Duodenal mucosa (tissue), 2 donors: ENCODE measurements at regions not wholly inside any gene's neighbourhood (a gene's known extent, or its start where the extent isn't known, plus 50 kb on each side); places are given as distances from the start of the nearest gene placed in this dataset.

Source experiments
- H3K27ac ChIP-seq: one replicate; pipeline ENCODE4 v1.7.0; 2013; ENCODE audit warnings: low read depth, low read length
- H3K27me3 ChIP-seq, 2 donors: one replicate each; pipeline ENCODE4 v1.7.0; 2013; ENCODE audit warnings: low read length in 2 of 2, control low read depth in 1 of 2; ENCODE audit not compliant: insufficient read depth in 2 of 2, control insufficient read depth in 1 of 2
- H3K36me3 ChIP-seq, 2 donors: one replicate each; pipeline ENCODE4 v1.7.0; 2013; ENCODE audit warnings: low read length in 2 of 2, control low read depth in 1 of 2; ENCODE audit not compliant: insufficient read depth in 2 of 2, control insufficient read depth in 1 of 2
- H3K4me1 ChIP-seq, 2 donors: one replicate each; pipeline ENCODE4 v1.7.0; 2013; ENCODE audit warnings: low read length in 2 of 2, control low read depth in 1 of 2; ENCODE audit not compliant: insufficient read depth in 2 of 2, control insufficient read depth in 1 of 2
- H3K4me3 ChIP-seq, 2 donors: one replicate each; pipeline ENCODE4 v1.7.0; 2013; ENCODE audit warnings: low read length in 2 of 2, low read depth in 1 of 2
- H3K9ac ChIP-seq, 2 donors: one replicate each; pipeline ENCODE4 v1.7.0; 2013; ENCODE audit warnings: low read length in 2 of 2, low read depth in 1 of 2
- H3K9me3 ChIP-seq, 2 donors: one replicate each; pipeline ENCODE4 v1.7.0; 2013; ENCODE audit warnings: low read length in 2 of 2, control low read depth in 1 of 2; ENCODE audit not compliant: control insufficient read depth in 1 of 2

- Histone ChIP-seq H3K27me3 (no peaks in the 10 kb centered on the region), H3K4me1 (no peaks in the 10 kb centered on the region), H3K27ac (no peak overlapping the region), H3K36me3 (no peaks in the 10 kb centered on the region), H3K9ac (no peak overlapping the region), H3K4me3 (no peak overlapping the region), H3K9me3 (no peaks in the 10 kb centered on the region)
Measured at GRCh38 chr19:30278882-30279254, 93.3 kb upstream of the ZNF536 start.

DNA sequence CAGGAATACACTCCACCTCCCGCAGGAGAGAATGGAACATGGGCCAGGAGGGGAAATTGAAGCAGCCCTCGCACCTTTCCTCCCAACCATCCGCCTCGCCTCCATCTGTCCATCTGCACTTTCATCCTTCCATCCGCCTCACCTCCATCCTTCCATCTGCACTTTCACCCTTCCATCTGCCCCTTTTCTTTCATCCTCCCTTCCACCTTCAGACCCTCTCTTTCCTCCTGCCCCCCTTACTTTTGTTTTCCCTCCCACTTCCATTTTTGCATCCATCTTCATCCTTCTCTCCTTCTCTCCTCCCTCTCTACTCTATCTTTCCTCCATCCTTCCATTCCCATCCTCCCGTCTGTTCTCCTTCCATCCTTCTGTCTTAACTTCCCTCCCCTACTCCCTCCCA is 92.2 kb upstream of the ZNF536 start:
- H3K9me3 ChIP-seq, result no peaks in the 10 kb centered on the region
- no peaks in the 10 kb centered on the region for H3K27me3 ChIP-seq
- no peaks in the 10 kb centered on the region for H3K4me1 ChIP-seq
- H3K4me3 ChIP-seq, result no peak overlapping the region
- H3K36me3 ChIP-seq, result no peaks in the 10 kb centered on the region
- no peak overlapping the region for H3K27ac ChIP-seq
- H3K9ac ChIP-seq, result no peak overlapping the region

DNA sequence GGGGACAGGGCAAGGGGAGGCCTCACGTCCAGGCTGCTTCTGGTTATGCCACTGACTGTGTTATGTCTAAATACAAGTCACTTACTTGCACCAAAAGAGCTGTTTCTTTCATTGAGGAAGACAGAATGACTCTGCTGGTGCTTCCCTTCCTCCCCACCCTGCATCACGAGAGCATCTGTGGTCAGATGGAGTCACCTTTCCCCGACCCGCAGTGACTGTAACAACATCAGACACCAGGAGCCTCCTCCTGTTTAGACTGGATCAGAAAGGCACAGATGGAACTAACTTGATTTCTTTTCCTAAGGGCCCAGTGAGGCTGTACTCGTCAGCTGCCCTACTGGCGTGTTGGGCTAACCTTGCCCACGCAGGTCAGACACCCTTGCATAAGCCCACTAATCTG is 90.3 kb upstream of the ZNF536 start:
- no peak overlapping the region for H3K9ac ChIP-seq
- no peaks in the 10 kb centered on the region for H3K36me3 ChIP-seq
- no peaks in the 10 kb centered on the region for H3K27me3 ChIP-seq
- no peak overlapping the region for H3K4me3 ChIP-seq
- no peaks in the 10 kb centered on the region for H3K4me1 ChIP-seq
- no peak overlapping the region for H3K27ac ChIP-seq
- no peaks in the 10 kb centered on the region for H3K9me3 ChIP-seq

- H3K27me3 ChIP-seq, result no peaks in the 10 kb centered on the region
- H3K36me3 ChIP-seq, result no peaks in the 10 kb centered on the region
- no peaks in the 10 kb centered on the region for H3K4me1 ChIP-seq
- no peak overlapping the region for H3K27ac ChIP-seq
- no peak overlapping the region for H3K4me3 ChIP-seq
- H3K9ac ChIP-seq, result no peak overlapping the region
- H3K9me3 ChIP-seq, result no peaks in the 10 kb centered on the region
Measured at GRCh38 chr19:30283556-30283955, 88.6 kb upstream of the ZNF536 start.

GRCh38 chr19:30284209-30284608 is 88.0 kb upstream of the ZNF536 start:
- no peaks in the 10 kb centered on the region for H3K36me3 ChIP-seq
- H3K4me3 ChIP-seq, result no peak overlapping the region
- no peaks in the 10 kb centered on the region for H3K4me1 ChIP-seq
- H3K9me3 ChIP-seq, result no peaks in the 10 kb centered on the region
- H3K9ac ChIP-seq, result no peak overlapping the region
- no peak overlapping the region for H3K27ac ChIP-seq
- no peaks in the 10 kb centered on the region for H3K27me3 ChIP-seq

GRCh38 chr19:30284885-30285284 is 87.3 kb upstream of the ZNF536 start:
- Histone ChIP-seq H3K27me3 (no peaks in the 10 kb centered on the region), H3K4me3 (no peak overlapping the region), H3K27ac (no peak overlapping the region), H3K9me3 (no peaks in the 10 kb centered on the region), H3K4me1 (no peaks in the 10 kb centered on the region), H3K36me3 (no peaks in the 10 kb centered on the region), H3K9ac (no peak overlapping the region)

DNA sequence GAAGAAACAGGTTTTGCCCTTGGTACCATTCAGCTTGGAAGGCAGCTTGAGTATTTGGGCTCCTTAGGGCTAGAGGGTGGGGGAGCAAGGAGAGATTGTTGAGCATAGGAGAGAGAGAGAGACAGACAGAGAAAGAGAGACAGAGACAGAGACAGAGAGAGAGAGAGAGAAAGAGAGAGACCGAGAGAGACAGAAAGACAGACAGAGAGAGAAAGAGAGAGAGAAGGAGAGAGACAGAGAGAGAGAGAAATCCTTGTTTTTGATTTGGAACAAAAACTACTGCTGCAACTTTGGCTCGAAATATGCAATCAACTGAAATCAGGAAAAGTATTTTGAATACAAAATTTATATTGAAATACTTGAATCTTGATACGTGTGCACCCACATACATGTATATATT is 85.8 kb upstream of the ZNF536 start:
- no peaks in the 10 kb centered on the region for H3K9me3 ChIP-seq
- no peak overlapping the region for H3K4me3 ChIP-seq
- H3K36me3 ChIP-seq, result no peaks in the 10 kb centered on the region
- H3K4me1 ChIP-seq, result no peaks in the 10 kb centered on the region
- H3K27ac ChIP-seq, result no peak overlapping the region
- H3K27me3 ChIP-seq, result no peaks in the 10 kb centered on the region
- no peak overlapping the region for H3K9ac ChIP-seq

DNA sequence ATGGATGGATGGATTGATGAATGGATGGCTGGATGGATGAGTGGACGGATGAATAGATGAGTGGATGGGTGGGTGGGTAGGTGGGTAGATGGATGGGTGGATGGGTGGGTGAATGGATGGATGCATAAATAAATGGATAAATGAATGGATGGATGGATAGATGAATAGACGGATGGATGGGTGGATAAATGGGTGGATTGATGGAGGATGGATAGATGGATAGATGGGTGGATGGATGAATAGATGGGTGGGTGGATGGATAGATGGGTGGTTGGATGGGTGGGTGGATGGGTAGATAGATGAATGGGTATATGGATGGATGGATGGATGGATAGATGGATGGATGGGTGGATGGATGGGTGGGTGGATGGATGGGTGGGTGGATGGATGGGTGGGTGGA is 84.9 kb upstream of the ZNF536 start:
- Histone ChIP-seq H3K27ac (no peak overlapping the region), H3K4me3 (no peak overlapping the region)

DNA sequence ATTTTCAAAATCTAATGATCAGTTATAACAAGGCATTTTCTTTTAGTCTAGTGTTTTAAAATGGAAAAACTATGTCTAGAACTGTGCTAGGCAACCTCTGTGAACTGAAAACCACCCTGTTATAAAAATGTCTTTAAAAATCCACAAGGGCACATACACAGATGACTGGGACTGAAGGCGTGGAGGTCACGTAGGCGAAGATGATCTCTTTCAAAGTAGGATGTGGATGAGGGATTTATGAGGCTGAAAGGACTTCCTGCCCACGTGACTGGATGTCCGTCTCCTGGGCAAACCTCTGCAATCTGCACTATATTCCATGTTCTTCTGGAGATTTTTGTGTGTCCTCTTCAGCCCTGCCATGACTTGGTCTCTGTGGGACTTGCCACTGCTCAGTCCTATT is 84.2 kb upstream of the ZNF536 start:
- Histone ChIP-seq H3K4me3 (no peak overlapping the region), H3K9me3 (no peaks in the 10 kb centered on the region), H3K9ac (no peak overlapping the region), H3K36me3 (no peaks in the 10 kb centered on the region), H3K27me3 (no peaks in the 10 kb centered on the region), H3K27ac (no peak overlapping the region), H3K4me1 (no peaks in the 10 kb centered on the region)

More for the DNA sequence above, 84.9 kb upstream of the ZNF536 start:
- H3K27me3 ChIP-seq, result no peaks in the 10 kb centered on the region
- no peaks in the 10 kb centered on the region for H3K9me3 ChIP-seq
- no peaks in the 10 kb centered on the region for H3K36me3 ChIP-seq
- no peak overlapping the region for H3K9ac ChIP-seq
- no peaks in the 10 kb centered on the region for H3K4me1 ChIP-seq

GRCh38 chr19:30288911-30289310 is 83.3 kb upstream of the ZNF536 start:
- Histone ChIP-seq H3K27ac (no peak overlapping the region), H3K4me1 (no peaks in the 10 kb centered on the region), H3K36me3 (no peaks in the 10 kb centered on the region), H3K9ac (no peak overlapping the region), H3K9me3 (no peaks in the 10 kb centered on the region), H3K27me3 (no peaks in the 10 kb centered on the region), H3K4me3 (no peak overlapping the region)

DNA sequence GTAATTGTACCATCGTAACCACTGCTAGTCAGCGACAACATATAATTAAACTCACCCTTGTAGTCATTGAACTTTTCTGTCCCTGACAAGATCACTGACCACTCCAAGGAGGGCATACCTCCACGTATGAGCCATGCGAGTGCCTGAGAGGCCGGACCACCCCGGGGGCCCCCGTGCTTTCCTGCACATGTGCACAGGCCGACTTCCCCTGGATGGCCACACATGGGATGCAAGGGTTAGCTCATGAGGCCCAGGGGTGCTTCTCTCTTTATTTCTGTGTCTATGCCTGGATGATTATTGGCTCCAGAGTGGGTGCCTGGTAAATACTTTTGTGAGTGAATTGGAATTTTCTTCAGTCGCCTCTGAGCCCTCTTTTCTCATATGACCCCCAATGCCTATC is 82.8 kb upstream of the ZNF536 start:
- Histone ChIP-seq H3K36me3 (no peaks in the 10 kb centered on the region), H3K27me3 (no peaks in the 10 kb centered on the region), H3K4me1 (no peaks in the 10 kb centered on the region), H3K9me3 (no peaks in the 10 kb centered on the region), H3K9ac (no peak overlapping the region), H3K27ac (no peak overlapping the region), H3K4me3 (no peak overlapping the region)
